ENCODE measurements at regions not wholly inside any gene's neighbourhood (a gene's known extent, or its start where the extent isn't known, plus 50 kb on each side); places are given as distances from the start of the nearest gene placed in this dataset.

DNA sequence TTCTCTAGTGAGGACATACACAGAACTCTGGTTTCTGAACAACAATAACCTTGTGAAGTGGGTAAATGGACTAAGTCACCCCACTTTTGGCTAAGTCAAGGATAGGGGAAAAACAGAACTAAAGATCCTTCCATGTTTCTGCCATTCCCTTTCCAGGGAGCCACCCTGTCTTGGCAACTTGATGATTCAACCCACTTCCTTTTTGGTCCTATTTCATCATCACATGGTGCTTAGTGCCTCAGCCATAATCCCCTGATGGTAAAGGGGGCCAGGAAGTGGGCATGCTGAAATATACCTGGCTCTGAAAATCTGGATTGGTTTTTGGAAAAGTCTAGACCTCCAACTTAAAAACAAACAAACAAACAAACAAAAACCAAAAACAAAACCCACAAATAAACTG, 206.4 kb upstream of the FOXD3 start (continued):
- no peak for TF ChIP-seq MAX (IDR thresholded peaks at IDR 0.05)
- no peak for TF ChIP-seq EGR1 (IDR thresholded peaks at IDR 0.05; ENCODE audit: low read depth)
- TF ChIP-seq POLR2AphosphoS5 (IDR thresholded peaks at IDR 0.05; ENCODE audit: low read depth, low read length): no peak

GRCh38 chr1:63119575-63120155, 202.7 kb upstream of the FOXD3 start:
- Histone ChIP-seq H3K9me3 (ENCODE audit: control insufficient read depth in 1 of 2, insufficient read depth in 1 of 2, low read depth in 1 of 2, low read length in 2 of 2) (no peaks in the 10 kb centered on the region), H3K4me1 (ENCODE audit: control insufficient read depth in 1 of 2, insufficient read depth in 2 of 2, low read length in 2 of 2) (no peaks in the 10 kb centered on the region), H2AFZ (ENCODE audit: low read depth, low read length, poor library complexity, severe bottlenecking) (no peak overlapping the region), H3K9me2 (ENCODE audit: insufficient read depth) (no peaks in the 10 kb centered on the region), H3K4me2 (ENCODE audit: low read length) (no peak overlapping the region), H3K4me3 (replicated peaks in 1 of 2; ENCODE audit: low read depth in 1 of 2, low read length in 2 of 2) (no peak overlapping the region), H3K27me3 (ENCODE audit: insufficient read depth, low read length) (peaks cover 50% of the 10 kb centered on the region), H3K36me3 (ENCODE audit: control insufficient read depth in 1 of 2, insufficient read depth in 2 of 2, low read length in 2 of 2) (no peaks in the 10 kb centered on the region), H3K9ac (ENCODE audit: low read length) (no peak overlapping the region), H3K79me2 (ENCODE audit: insufficient read depth, low read length) (no peaks in the 10 kb centered on the region), H4K20me1 (ENCODE audit: insufficient read depth) (no peaks in the 10 kb centered on the region), H3K27ac (ENCODE audit: low read depth, low read length) (no peak overlapping the region)
- ATAC-seq (no peak), DNase-seq (ENCODE audit: low read depth, low spot score) (no peak)
- no peak for TF ChIP-seq JUND (IDR thresholded peaks at IDR 0.05)
- BruUV-seq (replicated peaks): no TSS peak
- ChIA-PET RAD21 (ENCODE audit: low non-redundant PET in 1 of 2, low total read pairs in 2 of 2, uncharacterized antibody in 2 of 2, unreplicated experiment in 2 of 2) (no interaction called here), POLR2A (no interaction called here), CTCF (no interaction called here)
- intact Hi-C loops (cut with micrococcal nuclease): no loop called here

DNA sequence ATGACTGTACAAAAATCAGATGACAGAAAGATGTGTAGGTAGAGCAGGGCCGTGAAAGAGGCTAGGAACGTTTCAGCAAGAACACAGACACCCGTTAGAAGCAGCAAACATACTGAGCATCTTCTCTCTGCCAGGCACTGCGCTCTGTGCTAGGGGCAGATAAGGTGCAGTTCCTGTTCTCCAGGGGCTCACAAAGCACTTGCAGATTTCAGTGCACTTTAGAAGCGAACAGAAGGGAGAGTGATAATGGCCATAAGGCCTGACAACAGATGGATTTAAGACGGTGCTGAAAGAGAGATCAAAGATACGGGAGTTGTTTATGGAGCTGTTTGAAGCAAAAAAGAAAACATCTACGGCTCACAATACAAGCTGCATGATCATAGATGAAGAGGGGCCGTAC, 200.3 kb upstream of the FOXD3 start:
- H3K27me3 ChIP-seq (ENCODE audit: insufficient read depth, low read length): peaks cover 41% of the 10 kb centered on the region
- RAD21 ChIA-PET (ENCODE audit: low non-redundant PET in 1 of 2, low total read pairs in 2 of 2, uncharacterized antibody in 2 of 2, unreplicated experiment in 2 of 2): no interaction called here
- intact Hi-C loops (cut with micrococcal nuclease): no loop called here

More for the DNA sequence above, 200.3 kb upstream of the FOXD3 start:
- CTCF ChIA-PET: no interaction called here
- H3K9me2 ChIP-seq (ENCODE audit: insufficient read depth): no peaks in the 10 kb centered on the region
- no TSS peak for BruUV-seq (replicated peaks)
- no peak overlapping the region for H2AFZ ChIP-seq (ENCODE audit: low read depth, low read length, poor library complexity, severe bottlenecking)
- no peak for TF ChIP-seq TCF7L2 (IDR thresholded peaks at IDR 0.05; ENCODE audit: borderline replicate concordance, extremely low read depth, insufficient read depth, insufficient read length)
- TF ChIP-seq EGR1 (IDR thresholded peaks at IDR 0.05; ENCODE audit: low read depth): no peak
- no peak for TF ChIP-seq SIN3A (IDR thresholded peaks at IDR 0.05; ENCODE audit: low read depth)
- TF ChIP-seq CTCF (IDR thresholded peaks at IDR 0.05 in 2 of 3, conservative IDR thresholded peaks at IDR 0.05 in 1 of 3; ENCODE audit: borderline replicate concordance in 1 of 3, insufficient read depth in 1 of 3, low read depth in 2 of 3, low read length in 2 of 3): no peak
- no peak for TF ChIP-seq EZH2phosphoT487 (IDR thresholded peaks at IDR 0.05; ENCODE audit: borderline replicate concordance)
- TF ChIP-seq YY1 (IDR thresholded peaks at IDR 0.05; ENCODE audit: extremely low read depth, insufficient replicate concordance, low read depth, low read length): no peak
- TF ChIP-seq SRF (IDR thresholded peaks at IDR 0.05; ENCODE audit: low read depth): no peak
- TF ChIP-seq, protein P1, sequence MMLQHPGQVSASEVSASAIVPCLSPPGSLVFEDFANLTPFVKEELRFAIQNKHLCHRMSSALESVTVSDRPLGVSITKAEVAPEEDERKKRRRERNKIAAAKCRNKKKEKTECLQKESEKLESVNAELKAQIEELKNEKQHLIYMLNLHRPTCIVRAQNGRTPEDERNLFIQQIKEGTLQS (IDR thresholded peaks at IDR 0.05): no peak
- no peak for TF ChIP-seq ELF1 (IDR thresholded peaks at IDR 0.05; ENCODE audit: borderline replicate concordance, low read depth)
- no peak for TF ChIP-seq POLR2A (IDR thresholded peaks at IDR 0.05; ENCODE audit: borderline replicate concordance, extremely low read depth, insufficient read depth, insufficient read length)
- no peak for TF ChIP-seq JUND (IDR thresholded peaks at IDR 0.05)
- TF ChIP-seq MAX (IDR thresholded peaks at IDR 0.05): no peak
- no peak for TF ChIP-seq SP1 (IDR thresholded peaks at IDR 0.05; ENCODE audit: low read depth)
- no peak overlapping the region for H3K4me3 ChIP-seq (replicated peaks in 1 of 2; ENCODE audit: low read depth in 1 of 2, low read length in 2 of 2)
- H3K4me1 ChIP-seq (ENCODE audit: control insufficient read depth in 1 of 2, insufficient read depth in 2 of 2, low read length in 2 of 2): no peaks in the 10 kb centered on the region
- H3K27ac ChIP-seq (ENCODE audit: low read depth, low read length): no peak overlapping the region
- DNase-seq (ENCODE audit: low read depth, low spot score) (no peak), ATAC-seq (no peak)
- H3K9ac ChIP-seq (ENCODE audit: low read length): no peak overlapping the region
- POLR2A ChIA-PET: no interaction called here
- H3K9me3 ChIP-seq (ENCODE audit: control insufficient read depth in 1 of 2, insufficient read depth in 1 of 2, low read depth in 1 of 2, low read length in 2 of 2): no peaks in the 10 kb centered on the region
- no peak overlapping the region for H3K4me2 ChIP-seq (ENCODE audit: low read length)
- H3K79me2 ChIP-seq (ENCODE audit: insufficient read depth, low read length): no peaks in the 10 kb centered on the region
- H3K36me3 ChIP-seq (ENCODE audit: control insufficient read depth in 1 of 2, insufficient read depth in 2 of 2, low read length in 2 of 2): no peaks in the 10 kb centered on the region
- H4K20me1 ChIP-seq (ENCODE audit: insufficient read depth): no peaks in the 10 kb centered on the region; the same call in 1 of the 2 replicates
